ENCODE measurements at regions not wholly inside any gene's neighbourhood (a gene's known extent, or its start where the extent isn't known, plus 50 kb on each side); places are given as distances from the start of the nearest gene placed in this dataset.
A peak's percentile ranks its signal among the peaks of the same experiment; 100 is the strongest.

- peaks cover 4% of the 10 kb centered on the region; the same call in 1 of the 2 replicates for H3K36me3 Mint-ChIP-seq (ENCODE audit: low read depth)
- no peaks in the 10 kb centered on the region for H3K27me3 Mint-ChIP-seq (ENCODE audit: insufficient read depth)
- no peak overlapping the region for H3K4me3 Mint-ChIP-seq
- no peak overlapping the region for H3K27ac Mint-ChIP-seq
- no peak for DNase-seq
- no peaks in the 10 kb centered on the region for H3K4me1 Mint-ChIP-seq (ENCODE audit: low read depth)
- no peak for TF ChIP-seq CTCF (IDR thresholded peaks at IDR 0.05)
- H3K9me3 Mint-ChIP-seq: peaks cover 13% of the 10 kb centered on the region; the same call in 1 of the 2 replicates
These were observed 768.0 kb upstream of the GJE1 start for GRCh38 chr6:141364694-141365093.

GRCh38 chr6:141364232-141364631, 768.5 kb upstream of the GJE1 start:
- TF ChIP-seq CTCF (IDR thresholded peaks at IDR 0.05): no peak
- Mint-ChIP-seq H3K4me3 (no peak overlapping the region), H3K9me3 (peaks cover 10% of the 10 kb centered on the region; the same call in 1 of the 2 replicates), H3K27ac (no peak overlapping the region), H3K27me3 (ENCODE audit: insufficient read depth) (no peaks in the 10 kb centered on the region), H3K4me1 (ENCODE audit: low read depth) (no peaks in the 10 kb centered on the region), H3K36me3 (ENCODE audit: low read depth) (peaks cover 4% of the 10 kb centered on the region; the same call in 1 of the 2 replicates)
- no peak for DNase-seq

GRCh38 chr6:141361559-141361958, 771.2 kb upstream of the GJE1 start:
- H3K9me3 Mint-ChIP-seq: no peaks in the 10 kb centered on the region
- H3K4me1 Mint-ChIP-seq (ENCODE audit: low read depth): no peaks in the 10 kb centered on the region
- no peaks in the 10 kb centered on the region for H3K27me3 Mint-ChIP-seq (ENCODE audit: insufficient read depth)

GRCh38 chr6:141359953-141360352, 772.8 kb upstream of the GJE1 start:
- Mint-ChIP-seq H3K27me3 (ENCODE audit: insufficient read depth) (no peaks in the 10 kb centered on the region), H3K9me3 (no peaks in the 10 kb centered on the region), H3K27ac (no peak overlapping the region)

More at GRCh38 chr6:141361559-141361958, 771.2 kb upstream of the GJE1 start:
- no peak for TF ChIP-seq CTCF (IDR thresholded peaks at IDR 0.05)
- Mint-ChIP-seq H3K4me3 (no peak overlapping the region), H3K27ac (no peak overlapping the region), H3K36me3 (ENCODE audit: low read depth) (peaks cover 14% of the 10 kb centered on the region)
- no peak for DNase-seq

GRCh38 chr6:141354191-141354955, 778.4 kb upstream of the GJE1 start:
- DNase-seq: no peak
- Mint-ChIP-seq H3K4me1 (ENCODE audit: low read depth) (no peaks in the 10 kb centered on the region; the same call in 1 of the 2 replicates), H3K27me3 (ENCODE audit: insufficient read depth) (no peaks in the 10 kb centered on the region)

More at GRCh38 chr6:141359953-141360352, 772.8 kb upstream of the GJE1 start:
- DNase-seq: no peak
- Mint-ChIP-seq H3K4me3 (no peak overlapping the region), H3K4me1 (ENCODE audit: low read depth) (no peaks in the 10 kb centered on the region), H3K36me3 (ENCODE audit: low read depth) (peaks cover 14% of the 10 kb centered on the region)
- no peak for TF ChIP-seq CTCF (IDR thresholded peaks at IDR 0.05)

More at GRCh38 chr6:141354191-141354955, 778.4 kb upstream of the GJE1 start:
- H3K4me3 Mint-ChIP-seq: no peak overlapping the region
- peaks cover 14% of the 10 kb centered on the region for H3K36me3 Mint-ChIP-seq (ENCODE audit: low read depth)
- 0 out of 2 replicates have a peak, but pooled peaks have one; percentile 20 for TF ChIP-seq CTCF (IDR thresholded peaks at IDR 0.05)
- no peak overlapping the region for H3K27ac Mint-ChIP-seq
- no peaks in the 10 kb centered on the region for H3K9me3 Mint-ChIP-seq

All from HFFc6 (cell line).